ENCODE measurements at regions not wholly inside any gene's neighbourhood (a gene's known extent, or its start where the extent isn't known, plus 50 kb on each side); places are given as distances from the start of the nearest gene placed in this dataset.

DNA sequence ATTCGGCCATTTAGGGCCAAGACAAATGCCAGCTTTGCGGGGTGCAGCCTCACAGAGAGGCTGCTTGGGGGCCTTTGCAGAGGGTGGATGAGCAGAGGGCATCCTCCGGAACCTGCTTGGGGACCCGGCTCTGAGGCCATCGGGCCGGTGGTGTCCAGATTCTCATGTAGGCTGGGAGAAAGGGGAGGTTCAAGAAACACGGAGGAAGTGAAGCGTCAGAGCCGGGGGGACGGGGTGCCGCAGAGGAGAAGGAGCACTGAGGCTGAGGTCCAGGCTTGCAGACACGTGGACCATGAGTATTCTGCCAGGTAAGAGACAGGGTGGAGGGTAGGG, 150.7 kb upstream of the SHH start:
- TF ChIP-seq, protein P1, sequence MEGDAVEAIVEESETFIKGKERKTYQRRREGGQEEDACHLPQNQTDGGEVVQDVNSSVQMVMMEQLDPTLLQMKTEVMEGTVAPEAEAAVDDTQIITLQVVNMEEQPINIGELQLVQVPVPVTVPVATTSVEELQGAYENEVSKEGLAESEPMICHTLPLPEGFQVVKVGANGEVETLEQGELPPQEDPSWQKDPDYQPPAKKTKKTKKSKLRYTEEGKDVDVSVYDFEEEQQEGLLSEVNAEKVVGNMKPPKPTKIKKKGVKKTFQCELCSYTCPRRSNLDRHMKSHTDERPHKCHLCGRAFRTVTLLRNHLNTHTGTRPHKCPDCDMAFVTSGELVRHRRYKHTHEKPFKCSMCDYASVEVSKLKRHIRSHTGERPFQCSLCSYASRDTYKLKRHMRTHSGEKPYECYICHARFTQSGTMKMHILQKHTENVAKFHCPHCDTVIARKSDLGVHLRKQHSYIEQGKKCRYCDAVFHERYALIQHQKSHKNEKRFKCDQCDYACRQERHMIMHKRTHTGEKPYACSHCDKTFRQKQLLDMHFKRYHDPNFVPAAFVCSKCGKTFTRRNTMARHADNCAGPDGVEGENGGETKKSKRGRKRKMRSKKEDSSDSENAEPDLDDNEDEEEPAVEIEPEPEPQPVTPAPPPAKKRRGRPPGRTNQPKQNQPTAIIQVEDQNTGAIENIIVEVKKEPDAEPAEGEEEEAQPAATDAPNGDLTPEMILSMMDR (IDR thresholded peaks at IDR 0.05; ENCODE audit: low read depth, low read length) = no peak
- DNase-seq (ENCODE audit: low read depth, low spot score) = no peak
- in situ Hi-C loops (cut with HindIII; ENCODE audit: low sequenced_read_pairs) = no loop called here
- H3K4me3 ChIP-seq (ENCODE audit: low read depth, low read length) = no peak overlapping the region

DNA sequence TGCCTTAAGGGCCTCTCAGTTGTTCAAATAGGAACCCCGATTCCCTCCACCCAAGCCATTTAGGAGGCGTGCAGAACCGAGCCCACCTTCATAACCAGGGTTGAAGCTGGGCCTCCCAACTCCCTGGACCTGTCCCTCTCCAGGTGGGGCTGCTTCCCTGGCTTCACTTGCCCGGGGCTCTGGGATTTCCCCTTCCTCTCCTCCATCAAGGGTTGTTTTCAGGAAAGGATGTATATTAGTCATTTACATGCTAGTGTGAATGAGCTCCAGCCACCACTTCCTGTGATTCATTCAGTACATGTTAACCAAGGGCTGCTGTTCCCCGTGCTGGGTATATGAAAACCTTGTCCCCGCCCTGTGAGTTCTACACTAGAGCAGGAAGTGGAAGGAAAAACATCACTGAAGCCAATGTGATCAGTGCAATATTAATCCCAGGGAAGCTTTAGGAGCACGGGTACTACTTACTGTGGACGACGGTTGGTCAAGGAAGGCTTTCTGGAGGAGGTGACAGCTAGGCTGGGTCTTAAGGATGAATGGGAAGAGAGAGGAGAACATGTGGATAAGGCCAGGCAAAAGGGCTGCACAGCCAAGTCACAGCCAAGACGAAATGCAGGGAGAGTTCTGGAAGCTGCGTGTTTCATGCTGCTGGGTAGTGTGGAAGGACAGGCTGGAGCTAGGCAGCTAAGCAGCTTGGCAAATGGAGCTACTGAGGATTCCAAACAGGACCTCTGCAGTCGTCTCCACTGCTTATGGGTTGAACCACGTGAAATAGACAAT, 150.1 kb upstream of the SHH start:
- TF ChIP-seq, protein P1 (IDR thresholded peaks at IDR 0.05; ENCODE audit: low read depth, low read length) = no peak
- peak; percentile 78 for DNase-seq (ENCODE audit: low read depth, low spot score)
- in situ Hi-C loops (cut with HindIII; ENCODE audit: low sequenced_read_pairs) = no loop called here
- H3K4me3 ChIP-seq (ENCODE audit: low read depth, low read length) = no peak overlapping the region

DNA sequence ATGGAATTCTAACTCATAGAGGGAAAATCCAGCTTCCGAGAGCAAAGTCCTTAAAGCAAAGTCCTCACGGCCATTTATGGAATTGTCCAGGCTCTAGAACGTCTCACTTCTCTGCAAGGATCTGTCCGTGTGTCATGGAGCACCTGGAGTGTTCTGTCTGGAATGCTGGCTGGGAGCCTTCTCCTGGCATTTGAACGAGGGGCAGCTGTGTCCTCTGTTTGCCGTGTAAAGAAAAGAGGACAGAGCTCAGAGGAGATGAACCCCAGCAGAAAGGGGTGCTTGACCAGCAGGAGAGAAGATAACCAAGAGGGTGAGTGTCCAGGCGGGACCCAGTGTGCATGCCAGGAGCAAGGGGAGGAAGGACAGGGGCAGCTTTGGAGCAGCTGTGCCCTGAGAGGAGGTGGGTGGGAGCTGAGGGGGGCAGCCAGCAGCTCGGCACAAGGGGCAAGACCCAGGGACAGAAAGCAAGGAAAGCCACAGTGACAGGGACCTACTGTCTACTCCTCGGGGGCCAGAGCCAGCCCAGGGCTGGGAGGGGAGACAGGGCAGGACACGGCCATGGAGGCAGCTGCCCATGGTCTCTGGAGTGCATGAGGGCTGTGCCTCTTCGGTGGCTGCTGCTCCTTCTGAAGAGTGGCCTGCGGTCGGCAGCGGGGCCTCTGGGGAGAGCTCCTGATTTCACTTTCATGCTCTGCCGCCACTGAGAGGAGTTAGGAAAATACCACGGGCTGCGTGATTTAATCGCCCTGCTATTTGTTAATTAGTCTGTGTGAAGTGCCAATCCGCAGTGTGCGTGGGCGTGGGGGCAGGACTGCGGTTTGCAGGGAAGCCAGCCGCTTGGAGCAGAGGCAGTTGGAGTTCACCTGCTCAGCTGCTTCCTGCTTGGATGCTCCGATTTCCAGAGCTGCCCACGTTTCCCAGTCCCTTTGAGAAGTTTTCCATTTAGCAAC, 149.3 kb upstream of the SHH start:
- peak; percentile 77 for DNase-seq (ENCODE audit: low read depth, low spot score)
- TF ChIP-seq, protein P1 (IDR thresholded peaks at IDR 0.05; ENCODE audit: low read depth, low read length) = no peak
- in situ Hi-C loops (cut with HindIII; ENCODE audit: low sequenced_read_pairs) = no loop called here
- H3K4me3 ChIP-seq (ENCODE audit: low read depth, low read length) = no peak overlapping the region

DNA sequence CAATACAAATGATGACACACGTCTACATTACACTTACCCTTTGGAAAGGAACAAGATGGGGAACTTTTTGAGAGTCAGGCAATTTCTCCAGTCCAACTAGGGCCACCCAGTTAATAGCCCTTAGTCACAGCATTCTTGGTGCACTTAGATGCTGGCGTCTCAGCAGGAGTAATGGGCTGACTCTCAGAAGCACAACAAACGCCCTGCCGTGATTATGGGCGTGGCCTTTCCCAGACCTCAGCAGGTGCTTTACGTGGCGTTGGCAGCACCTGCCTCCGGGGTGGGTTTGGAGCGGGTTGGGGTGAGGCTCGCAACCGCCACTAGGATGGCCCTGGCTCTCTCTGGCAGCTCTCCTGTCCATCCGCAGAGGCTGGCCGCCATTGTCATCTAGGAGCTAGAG, 147.6 kb upstream of the SHH start:
- in situ Hi-C loops (cut with HindIII; ENCODE audit: low sequenced_read_pairs) = no loop called here
- TF ChIP-seq, protein P1 (IDR thresholded peaks at IDR 0.05; ENCODE audit: low read depth, low read length) = no peak
- H3K4me3 ChIP-seq (ENCODE audit: low read depth, low read length) = no peak overlapping the region
- DNase-seq (ENCODE audit: low read depth, low spot score) = peak; percentile 23

DNA sequence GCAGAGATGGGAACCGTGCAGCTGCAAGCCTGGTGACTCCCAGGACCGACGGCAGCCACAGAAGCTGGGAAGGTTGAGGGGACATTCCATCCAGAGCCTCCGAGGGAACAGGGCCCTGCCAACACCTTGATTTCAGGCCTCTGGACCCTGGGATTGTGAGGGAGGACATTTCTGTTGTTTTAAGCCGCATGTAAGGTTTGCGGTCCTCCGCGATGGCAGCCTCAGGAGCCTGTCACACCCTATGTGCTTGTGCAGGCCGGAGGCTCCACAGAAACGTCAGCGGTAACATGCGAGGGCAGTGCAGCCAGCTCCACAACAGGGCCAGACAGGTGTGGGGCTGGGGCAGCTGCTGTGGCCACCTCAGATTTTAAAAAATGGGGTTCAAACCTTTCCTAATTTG, 144.7 kb upstream of the SHH start:
- no peak overlapping the region for H3K4me3 ChIP-seq (ENCODE audit: low read depth, low read length)
- in situ Hi-C loops (cut with HindIII; ENCODE audit: low sequenced_read_pairs) = no loop called here
- DNase-seq (ENCODE audit: low read depth, low spot score) = no peak
- TF ChIP-seq, protein P1 (IDR thresholded peaks at IDR 0.05; ENCODE audit: low read depth, low read length) = no peak

DNA sequence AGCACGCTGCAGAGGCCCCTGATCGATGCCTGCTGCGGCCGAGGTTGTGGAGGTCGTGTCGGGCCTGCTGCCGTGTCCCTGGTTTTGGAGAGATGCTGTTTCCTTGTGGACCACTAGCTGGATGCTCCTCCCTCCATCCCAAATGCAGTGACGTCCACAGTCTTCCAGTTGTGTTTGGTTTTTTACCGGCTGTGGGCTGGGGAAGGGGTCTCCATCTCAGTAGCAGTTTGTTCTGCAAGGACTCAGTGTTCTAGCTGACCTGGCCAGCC, 143.0 kb upstream of the SHH start:
- TF ChIP-seq, protein P1 (IDR thresholded peaks at IDR 0.05; ENCODE audit: low read depth, low read length) = no peak
- no peak for DNase-seq (ENCODE audit: low read depth, low spot score)
- H3K4me3 ChIP-seq (ENCODE audit: low read depth, low read length) = no peak overlapping the region
- in situ Hi-C loops (cut with HindIII; ENCODE audit: low sequenced_read_pairs) = no loop called here
